NK-92 treated with Interleukin-12 subunit alpha and Interleukin-12 subunit beta, amount 100 ng/mL, for 24 hours (cell line): ENCODE measurements at regions not wholly inside any gene's neighbourhood (a gene's known extent, or its start where the extent isn't known, plus 50 kb on each side); places are given as distances from the start of the nearest gene placed in this dataset.
"Not testable (repeated sequence)": the region's sequence is repeated elsewhere in the genome, so short reads cannot be mapped to it uniquely, and the experiment has no call there.

Source experiments
- DNase-seq: peaks from one replicate; lab custom pipeline; 2025; lab: John Stamatoyannopoulos, UW

- DNase-seq, result no peak
These were observed 146.2 kb upstream of the BCOR start for GRCh38 chrX:40243755-40244515.

GRCh38 chrX:40240844-40241243, 143.1 kb upstream of the BCOR start:
- no peak for DNase-seq

GRCh38 chrX:40237731-40238178, 140.0 kb upstream of the BCOR start:
- no peak for DNase-seq

- no peak for DNase-seq
These were observed 132.9 kb upstream of the BCOR start for GRCh38 chrX:40230646-40231045.

- no peak for DNase-seq
These were observed 129.4 kb upstream of the BCOR start for GRCh38 chrX:40227125-40227524.

- DNase-seq, result no peak
These were observed 126.9 kb upstream of the BCOR start for GRCh38 chrX:40224658-40225057.

GRCh38 chrX:40222612-40223011, 124.9 kb upstream of the BCOR start:
- not testable (repeated sequence) for DNase-seq

- no peak for DNase-seq
These were observed 115.3 kb upstream of the BCOR start for GRCh38 chrX:40213092-40213491.

- no peak for DNase-seq
These were observed 112.3 kb upstream of the BCOR start for GRCh38 chrX:40209951-40210617.

GRCh38 chrX:40207626-40208025, 109.9 kb upstream of the BCOR start:
- DNase-seq, result peak; percentile 37

- no peak for DNase-seq
These were observed 107.7 kb upstream of the BCOR start for GRCh38 chrX:40205471-40205870.

- DNase-seq, result no peak
These were observed 104.7 kb upstream of the BCOR start for GRCh38 chrX:40202456-40202855.

- DNase-seq, result no peak
These were observed 103.6 kb upstream of the BCOR start for GRCh38 chrX:40201329-40201885.

GRCh38 chrX:40199704-40200103, 101.9 kb upstream of the BCOR start:
- DNase-seq, result no peak

GRCh38 chrX:40197071-40197470, 99.3 kb upstream of the BCOR start:
- DNase-seq, result no peak

GRCh38 chrX:40195368-40195767, 97.6 kb upstream of the BCOR start:
- DNase-seq, result no peak

GRCh38 chrX:40192196-40192595, 94.4 kb upstream of the BCOR start:
- DNase-seq, result no peak

GRCh38 chrX:40189637-40190036, 91.9 kb upstream of the BCOR start:
- DNase-seq, result no peak

- no peak for DNase-seq
These were observed 91.0 kb upstream of the BCOR start for GRCh38 chrX:40188573-40189417.

- no peak for DNase-seq
These were observed 87.2 kb upstream of the BCOR start for GRCh38 chrX:40184968-40185367.

GRCh38 chrX:40182615-40183014, 84.9 kb upstream of the BCOR start:
- DNase-seq, result no peak

GRCh38 chrX:40182095-40182494, 84.3 kb upstream of the BCOR start:
- no peak for DNase-seq
